GM19463 (cell line): ENCODE measurements at regions not wholly inside any gene's neighbourhood (a gene's known extent, or its start where the extent isn't known, plus 50 kb on each side); places are given as distances from the start of the nearest gene placed in this dataset.

Experiments used
- ATAC-seq: cut with Tn5 transposase; IDR thresholded peaks from one replicate; pipeline ENCODE4 v1.9.1; 2021; ENCODE audit warnings: mild to moderate bottlenecking, moderate library complexity; ENCODE audit not compliant: unreplicated experiment

DNA sequence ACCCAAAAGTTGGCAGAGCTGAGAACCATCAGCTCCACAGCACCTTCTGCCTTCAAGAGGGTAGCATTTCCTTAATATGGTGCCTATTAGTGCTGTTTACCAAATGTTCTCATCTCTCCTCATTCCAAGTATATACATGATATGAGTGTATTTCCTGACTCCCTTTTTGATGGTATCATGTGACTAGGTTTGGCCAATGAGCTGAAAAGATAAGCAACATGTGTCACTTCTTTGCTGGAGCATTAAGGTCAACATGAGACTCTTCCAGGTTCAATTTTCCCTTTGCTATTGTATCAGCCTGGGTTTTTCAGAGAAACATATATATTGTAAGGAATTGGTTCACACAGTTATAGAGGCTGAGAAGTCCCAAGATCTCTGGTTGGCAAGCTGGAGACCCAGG lies 310.9 kb downstream of the HRH4 start:
- ATAC-seq: no peak

DNA sequence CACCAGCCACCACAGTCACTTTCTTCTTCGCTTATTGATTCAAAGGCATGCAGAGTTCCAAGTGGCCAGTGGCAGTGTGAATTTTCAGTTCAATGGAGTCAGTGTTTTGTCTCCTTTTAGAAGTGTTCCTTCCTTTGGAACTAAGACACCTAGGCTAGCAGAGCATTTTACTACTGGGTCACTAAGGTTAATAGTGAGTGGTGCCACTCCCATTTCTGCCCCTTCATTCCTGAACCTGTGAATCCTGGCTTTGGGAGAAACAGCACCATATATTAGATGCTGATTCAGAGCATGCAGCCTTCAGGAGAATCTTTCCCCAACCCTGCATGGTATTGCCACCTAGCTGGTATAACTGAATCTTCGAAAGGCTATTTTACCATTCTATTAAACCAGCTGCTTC lies 312.7 kb downstream of the HRH4 start:
- no peak for ATAC-seq

- ATAC-seq: no peak
Observed at GRCh38 chr18:24776019-24776418, 315.6 kb downstream of the HRH4 start.

GRCh38 chr18:24778810-24779418 lies 318.5 kb downstream of the HRH4 start:
- no peak for ATAC-seq

- ATAC-seq: no peak
Observed at GRCh38 chr18:24782566-24782965, 322.1 kb downstream of the HRH4 start.

- no peak for ATAC-seq
Observed at GRCh38 chr18:24785019-24785418, 324.6 kb downstream of the HRH4 start.

- ATAC-seq: no peak
Observed at GRCh38 chr18:24786027-24786426, 325.6 kb downstream of the HRH4 start.

- no peak for ATAC-seq
Observed at GRCh38 chr18:24790347-24790746, 329.9 kb downstream of the HRH4 start.

DNA sequence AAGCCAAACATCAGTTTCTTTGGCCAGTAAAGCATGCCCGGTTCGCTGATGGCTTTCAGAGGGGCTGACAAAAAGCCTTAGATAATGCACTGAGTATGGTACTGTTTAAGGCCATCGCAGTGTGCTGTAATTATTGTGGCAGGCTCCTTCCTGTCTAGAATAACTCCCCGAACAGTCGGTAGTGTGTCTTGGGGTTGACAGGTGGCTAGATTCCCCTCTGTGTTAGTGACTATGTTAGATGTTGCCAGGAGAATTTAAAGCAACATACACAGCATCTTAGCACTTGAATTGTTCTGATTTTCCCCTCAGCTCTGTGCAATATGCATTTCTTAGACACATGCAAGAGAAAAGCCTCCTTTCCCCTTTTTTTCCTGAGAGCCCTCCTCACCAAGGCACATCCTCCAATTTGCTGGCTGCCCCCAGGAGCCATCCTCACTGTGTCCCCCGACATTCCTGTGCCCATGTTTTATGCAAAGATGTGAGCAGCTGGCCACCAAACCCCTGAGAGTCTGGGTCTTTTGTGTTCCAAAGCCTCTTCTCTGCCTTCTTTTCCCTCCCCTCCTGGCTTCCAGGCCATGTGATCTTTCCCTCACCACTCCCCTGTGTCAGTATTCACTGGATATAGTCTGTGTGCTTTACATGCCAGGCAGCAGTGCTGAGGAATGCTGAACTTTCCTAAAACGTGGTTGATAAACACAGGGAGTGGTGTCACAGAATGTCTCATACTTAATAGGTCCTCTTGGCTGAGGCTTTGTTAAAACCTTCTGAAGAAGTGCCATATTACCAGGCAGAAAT lies 331.5 kb downstream of the HRH4 start:
- no peak for ATAC-seq

DNA sequence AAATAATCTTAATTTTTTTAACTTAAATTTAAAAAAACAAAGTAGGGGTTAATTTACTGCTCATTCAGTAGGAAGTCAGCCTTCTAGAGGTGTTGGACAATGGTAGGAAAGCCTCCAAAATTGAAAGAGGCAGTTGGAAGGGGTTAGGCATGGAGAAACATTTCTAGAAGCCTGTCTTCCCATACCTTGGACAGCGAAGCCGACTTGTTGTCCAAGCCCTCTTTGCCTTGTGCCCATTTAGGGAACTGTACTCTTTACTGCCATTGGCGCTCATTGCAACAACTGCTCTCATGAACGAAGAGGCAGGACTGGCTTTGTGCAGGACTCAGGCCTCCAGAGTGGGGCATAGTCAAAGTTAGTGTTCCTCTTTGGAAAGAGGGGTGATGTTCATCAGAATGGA lies 333.3 kb downstream of the HRH4 start:
- ATAC-seq: no peak

DNA sequence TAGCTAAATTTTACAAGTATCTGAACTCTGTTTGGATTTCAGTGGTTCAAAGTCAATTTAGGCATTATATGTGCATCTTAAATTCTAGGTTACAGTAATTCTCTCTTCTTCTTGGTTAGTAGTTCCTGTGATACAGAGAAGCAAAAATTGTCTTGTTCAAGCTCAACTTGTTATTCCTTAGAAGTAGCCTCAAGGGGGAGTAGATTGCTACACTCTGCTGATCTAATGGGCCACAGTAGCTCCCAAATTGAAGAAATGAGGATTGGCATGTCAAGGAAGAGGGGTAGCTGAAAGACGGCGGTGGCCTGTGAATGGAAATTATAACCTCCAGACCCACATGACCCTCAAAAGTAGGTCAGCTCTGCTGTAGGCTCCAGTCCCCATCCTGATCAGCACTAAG lies 334.7 kb downstream of the HRH4 start:
- no peak for ATAC-seq

- ATAC-seq: no peak
Observed at GRCh38 chr18:24797981-24798380, 337.5 kb downstream of the HRH4 start.

- ATAC-seq: no peak
Observed at GRCh38 chr18:24799176-24799575, 338.7 kb downstream of the HRH4 start.

DNA sequence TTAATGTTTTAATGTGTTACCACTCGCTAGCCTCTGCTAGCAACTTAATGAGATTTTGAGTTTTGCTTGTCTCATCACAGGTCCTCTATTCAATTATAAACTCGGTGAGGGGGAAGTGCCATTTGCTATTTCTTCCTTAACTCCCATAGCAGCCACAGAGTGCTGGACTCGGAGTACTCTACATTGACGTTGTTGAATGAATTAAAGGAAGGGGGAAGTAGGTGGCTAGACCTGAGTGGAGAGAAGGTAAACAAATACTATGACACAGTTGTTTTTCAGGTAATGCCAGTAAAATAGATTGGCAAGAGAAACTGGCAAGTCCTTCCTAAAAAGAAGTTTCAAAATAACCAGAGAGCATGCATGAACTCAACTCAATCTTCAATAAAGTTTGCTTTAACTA lies 339.3 kb downstream of the HRH4 start:
- no peak for ATAC-seq

DNA sequence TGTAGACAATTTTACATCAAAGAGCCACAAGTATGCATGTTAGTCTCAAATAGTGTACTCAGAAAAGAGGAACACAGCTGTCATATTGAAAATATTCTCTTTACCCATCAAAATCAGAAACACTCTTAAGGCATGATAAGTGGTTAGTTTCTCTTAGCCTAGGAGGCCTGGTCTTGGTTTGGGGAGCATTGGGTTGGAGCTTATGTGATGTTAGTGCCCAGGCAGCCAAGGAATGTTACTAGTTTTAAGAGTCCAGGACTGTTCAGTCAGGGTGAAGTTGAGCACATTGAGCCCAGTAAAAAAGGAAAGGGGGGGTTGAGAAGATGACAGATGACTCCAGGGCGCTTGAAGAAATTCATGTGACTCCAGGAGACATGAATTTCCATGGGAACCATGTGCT lies 340.6 kb downstream of the HRH4 start:
- ATAC-seq: no peak

DNA sequence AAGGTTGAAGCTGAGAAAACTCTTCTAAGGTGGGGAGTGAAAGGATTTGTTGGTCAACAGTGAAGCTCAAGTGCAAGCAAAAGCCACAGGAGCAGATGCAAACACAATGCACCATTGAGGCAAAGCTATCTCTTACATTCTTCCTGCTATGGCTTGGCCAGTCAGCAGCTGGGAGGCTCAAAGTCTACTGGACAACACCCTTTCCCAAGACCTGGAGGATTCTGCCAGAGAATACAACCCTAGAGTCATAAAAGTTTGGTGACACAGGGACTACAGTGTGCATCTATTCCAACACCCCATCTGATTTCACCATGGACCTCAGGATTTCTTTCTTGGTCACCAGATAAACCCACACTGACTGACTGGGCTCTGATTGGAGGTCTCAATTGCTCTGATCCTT lies 342.0 kb downstream of the HRH4 start:
- no peak for ATAC-seq

GRCh38 chr18:24805156-24805555 lies 344.7 kb downstream of the HRH4 start:
- no peak for ATAC-seq

DNA sequence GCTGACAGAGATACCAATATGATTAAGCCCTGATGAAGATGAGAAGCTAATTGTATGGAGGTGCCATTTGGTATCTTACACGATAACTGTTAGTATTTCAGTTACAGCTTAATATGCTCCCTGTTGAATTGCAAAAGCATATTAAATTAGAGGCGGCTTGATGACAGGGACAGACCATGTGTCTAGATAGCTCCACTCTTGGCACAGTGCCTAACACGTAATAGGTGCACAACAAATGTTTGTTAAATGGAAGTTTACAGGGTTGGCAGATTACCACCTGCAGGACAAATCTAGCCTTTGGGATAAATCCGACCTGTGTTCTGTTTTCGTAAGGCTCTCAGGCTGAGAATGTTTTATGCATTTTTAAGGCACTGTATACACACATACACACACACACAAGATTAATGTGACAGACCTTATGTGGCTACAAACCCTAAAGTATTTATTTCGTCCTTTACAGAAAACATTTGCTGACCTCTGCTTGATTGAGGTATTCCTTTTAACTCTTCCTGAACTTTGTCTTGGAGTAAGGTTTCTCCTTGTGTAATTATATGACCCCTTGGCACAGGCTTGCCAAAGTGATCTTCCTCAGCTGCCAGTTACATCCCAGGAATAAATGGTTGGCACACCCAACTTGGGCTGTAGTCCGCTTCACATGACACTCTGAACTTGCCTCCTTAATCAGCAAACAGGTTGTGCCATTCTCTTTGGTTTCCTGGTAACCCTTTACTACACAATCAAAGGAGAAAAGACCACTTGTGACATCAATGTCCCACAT lies 348.9 kb downstream of the HRH4 start:
- no peak for ATAC-seq

DNA sequence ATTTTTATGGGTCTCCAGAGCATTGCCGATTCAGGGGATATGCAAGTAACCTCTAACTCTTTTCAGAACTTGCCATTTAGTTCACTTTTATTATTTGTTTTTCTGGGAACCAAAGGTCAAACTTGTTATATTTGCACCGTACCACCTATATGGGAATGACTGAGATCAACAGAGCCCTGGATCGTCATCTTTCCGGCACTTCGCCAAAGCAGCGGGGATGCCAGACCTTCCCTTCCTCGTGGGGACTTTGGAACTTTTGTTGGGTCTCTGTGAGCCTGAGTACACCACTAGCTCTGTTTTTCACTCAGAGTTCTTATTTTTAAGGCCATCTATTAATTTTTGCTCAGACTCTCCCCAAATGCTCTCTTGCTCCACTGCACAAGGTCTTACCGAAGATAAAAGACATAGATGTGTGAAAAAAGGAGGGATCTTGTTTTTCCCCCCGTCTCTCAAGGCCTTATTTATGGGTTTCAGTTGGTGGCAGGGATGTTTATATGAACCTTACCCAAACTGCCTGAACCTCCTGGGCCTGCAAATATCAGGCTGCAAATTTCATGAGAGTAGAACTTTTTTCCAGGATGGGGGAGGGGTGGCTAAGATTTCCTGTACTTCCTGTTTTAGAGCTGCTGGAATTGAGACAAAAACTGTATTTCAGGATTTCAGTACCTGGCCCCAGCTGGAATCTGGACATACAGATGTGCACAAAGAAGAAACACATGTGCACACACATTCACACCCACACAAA lies 350.3 kb downstream of the HRH4 start:
- ATAC-seq: no peak

DNA sequence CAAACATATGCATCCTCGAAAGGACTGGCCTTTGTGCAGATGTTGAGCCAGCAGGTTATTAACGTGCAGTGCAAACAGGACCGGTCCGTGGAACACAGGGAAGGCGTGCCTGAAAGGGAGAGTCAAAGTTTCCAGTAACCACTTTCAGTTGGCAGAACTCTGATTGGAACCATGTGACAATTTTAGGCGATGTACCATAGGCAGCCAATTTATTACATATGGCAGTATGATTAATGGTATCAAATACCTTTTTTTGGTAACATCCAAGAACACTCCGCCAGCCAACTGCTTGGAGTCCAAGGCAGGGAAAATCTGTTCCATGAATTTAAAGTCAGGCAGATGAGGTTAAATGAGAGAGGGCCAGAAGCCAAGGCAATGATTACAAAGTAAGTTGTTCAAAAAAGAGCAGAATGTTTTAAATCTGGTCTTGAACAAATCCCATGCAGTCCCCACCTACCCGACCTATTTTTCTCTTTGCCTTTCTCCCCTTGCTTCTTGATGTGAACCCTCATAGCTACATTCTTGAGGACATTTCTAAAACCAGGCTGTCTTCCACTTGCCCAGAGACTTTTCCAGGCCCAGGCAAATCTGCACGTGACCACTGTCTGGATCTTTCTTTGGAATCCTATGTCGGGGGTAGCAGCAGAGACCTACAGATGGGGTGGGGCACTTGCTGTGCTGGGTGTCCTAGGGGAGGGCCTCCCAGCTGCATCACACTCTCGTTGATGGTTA lies 351.7 kb downstream of the HRH4 start:
- no peak for ATAC-seq

DNA sequence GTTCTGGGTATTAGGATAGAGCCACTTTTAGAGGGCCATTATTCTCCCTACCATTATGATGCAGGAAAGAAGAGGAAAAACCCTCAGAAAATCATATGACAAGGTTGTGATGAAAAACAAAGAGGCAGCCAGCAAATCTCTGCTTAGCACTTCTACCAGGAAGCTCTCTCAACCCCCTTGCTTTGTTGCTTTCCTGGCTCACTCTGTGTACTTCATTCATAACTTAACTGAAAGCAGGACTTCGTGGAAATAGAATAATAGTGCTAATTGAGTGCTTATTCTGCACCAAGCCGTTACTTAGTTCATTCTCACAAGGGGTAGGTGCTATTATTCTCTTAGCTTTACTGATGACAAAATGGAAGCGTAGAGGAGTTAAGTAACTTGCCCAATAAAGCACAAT lies 354.1 kb downstream of the HRH4 start:
- ATAC-seq: no peak
